M059J (cell line): ENCODE measurements at regions not wholly inside any gene's neighbourhood (a gene's known extent, or its start where the extent isn't known, plus 50 kb on each side); places are given as distances from the start of the nearest gene placed in this dataset.

Source experiments
- DNase-seq: peaks from one replicate; pipeline ENCODE4 v3.0.0-alpha.2; 2012; ENCODE audit warnings: low read depth

DNA sequence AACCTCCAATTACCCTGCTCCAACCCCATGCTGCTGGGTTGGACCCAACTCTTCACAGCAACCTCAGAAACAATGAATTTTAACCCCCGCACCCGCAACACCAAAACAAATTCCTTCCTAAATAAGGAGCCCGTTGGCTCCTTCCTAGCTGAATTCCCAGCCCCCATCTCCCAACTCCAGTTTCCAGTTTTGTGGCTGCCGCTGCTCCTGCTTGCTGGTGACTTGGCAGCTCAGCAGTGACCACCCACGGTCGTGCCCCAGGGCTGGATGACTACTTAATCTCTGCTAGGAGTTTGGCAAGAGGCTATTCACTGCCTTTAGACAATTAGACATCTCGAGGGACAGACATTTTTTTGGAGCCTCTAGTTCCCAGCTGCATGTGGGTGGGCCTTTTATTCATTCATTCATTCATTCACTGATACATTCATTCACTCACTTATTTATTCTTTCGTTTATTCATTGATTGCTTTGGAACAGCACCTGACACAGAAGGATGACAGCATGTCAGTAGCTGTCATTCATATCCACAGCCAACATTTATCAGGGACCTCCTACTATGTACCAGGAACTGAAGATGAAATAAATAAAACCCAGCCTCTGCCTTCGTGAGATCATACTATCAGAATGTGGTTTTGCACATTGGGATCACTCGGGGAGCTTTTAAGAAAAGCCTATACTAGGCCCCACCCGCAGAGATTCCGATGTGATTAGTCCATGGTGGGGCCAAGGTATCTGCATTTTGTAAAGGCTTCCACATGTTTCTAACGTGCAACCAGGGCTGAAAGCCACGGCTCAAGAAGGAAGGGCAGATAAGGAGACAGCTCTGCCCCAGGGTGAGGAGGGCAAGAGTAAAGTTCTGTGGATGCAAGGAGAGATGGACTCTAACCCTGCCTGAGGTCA is 256.5 kb downstream of the SHQ1 start:
- DNase-seq, result peak; percentile 93

DNA sequence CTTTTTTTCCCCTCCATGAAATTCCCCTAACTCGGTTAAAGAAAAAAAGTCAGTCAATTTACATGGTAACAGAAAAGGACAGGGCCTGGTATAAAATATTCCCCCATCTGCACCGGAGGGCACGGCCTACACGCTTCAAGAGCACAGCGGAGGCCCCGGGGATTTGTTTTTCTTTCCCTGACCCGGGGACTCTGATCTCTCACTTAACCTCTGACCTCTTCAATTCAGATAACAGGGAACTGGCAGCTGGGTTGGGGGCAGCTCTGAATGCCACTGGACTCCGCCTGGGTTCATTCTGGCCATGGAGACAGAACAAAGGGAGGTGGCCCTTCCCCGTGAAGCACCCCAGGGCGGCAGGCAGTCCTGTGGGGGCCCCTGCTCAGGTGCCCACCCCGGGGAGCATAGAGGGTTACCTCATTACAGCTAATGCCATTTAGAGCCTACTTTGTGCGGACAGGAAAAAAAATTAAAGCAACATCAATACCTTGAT is 257.5 kb downstream of the SHQ1 start:
- no peak for DNase-seq

DNA sequence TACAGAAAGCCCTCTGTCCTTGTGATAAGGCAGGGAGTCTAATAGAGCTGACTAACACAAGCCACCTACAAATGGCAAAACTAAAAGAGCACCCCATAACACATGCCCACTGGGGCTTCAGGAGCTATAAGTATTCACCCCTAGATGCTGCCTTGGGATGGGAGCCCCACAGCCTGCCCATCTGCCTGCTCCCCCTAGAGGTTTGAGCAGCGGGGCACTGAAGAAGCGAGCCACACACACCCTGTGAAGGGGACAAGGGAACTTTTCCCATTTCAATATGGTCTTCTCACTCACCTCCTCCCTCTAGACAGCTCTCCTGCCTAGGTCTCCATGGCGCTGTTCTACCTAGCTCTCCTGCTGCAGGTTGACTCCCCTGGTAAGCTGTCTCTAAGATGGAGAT is 261.0 kb downstream of the SHQ1 start:
- DNase-seq, result no peak

DNA sequence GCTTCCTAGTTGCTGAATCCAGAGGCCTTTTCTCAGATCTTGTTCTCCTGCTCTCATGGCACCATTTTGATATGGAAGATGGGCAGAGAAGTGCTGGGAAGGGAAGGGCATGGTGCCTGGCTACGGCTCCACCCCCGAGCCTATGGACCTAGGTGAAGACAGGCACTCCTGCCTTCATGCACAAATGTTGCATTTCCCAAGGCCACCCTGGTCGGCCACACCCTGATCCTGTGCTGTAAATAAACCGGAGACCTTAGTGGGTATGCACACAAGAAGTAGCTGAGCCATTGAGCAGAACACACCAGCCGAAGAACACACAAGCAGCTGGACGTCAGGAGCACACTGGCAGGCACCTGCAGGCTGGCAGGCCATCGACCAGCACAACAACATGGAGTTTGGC is 261.6 kb downstream of the SHQ1 start:
- DNase-seq, result no peak

DNA sequence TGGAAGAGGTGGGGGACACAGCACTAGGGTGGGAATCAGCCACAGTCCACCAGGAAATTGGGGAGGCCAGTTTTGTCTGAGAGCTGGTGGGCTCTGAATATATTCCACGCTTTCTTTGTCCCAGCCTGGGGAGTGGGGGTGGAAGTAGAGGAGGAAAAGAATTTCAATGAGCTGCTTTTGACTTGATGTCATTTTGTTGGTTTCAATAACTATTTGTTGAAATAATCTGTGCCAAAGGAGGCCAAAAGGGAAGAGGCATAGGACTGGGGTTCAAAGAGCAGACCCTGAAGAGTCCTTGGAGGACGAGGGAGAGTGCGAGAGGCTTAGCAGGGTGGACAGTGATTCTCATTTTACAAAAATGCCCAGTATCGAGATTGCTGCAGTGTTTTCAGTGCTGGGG is 262.3 kb downstream of the SHQ1 start:
- DNase-seq, result no peak

DNA sequence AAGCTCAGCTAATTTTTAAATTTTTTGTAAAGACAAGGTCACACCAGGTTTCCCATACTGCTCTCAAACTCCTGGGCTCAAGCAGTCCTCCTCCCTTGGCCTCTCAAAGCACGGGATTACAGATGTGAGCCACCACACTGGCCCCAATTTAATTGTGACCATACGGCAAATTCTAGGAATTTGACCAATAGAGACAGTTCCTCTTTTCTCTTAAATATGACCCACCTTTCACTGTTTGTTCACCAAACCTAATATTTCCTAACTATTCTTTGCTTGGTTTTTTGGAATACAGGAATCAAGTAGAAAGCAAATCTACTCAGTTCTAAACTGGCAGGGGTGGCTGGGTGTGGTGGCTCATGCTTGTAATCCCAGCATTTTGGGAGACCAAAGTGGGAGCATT is 264.0 kb downstream of the SHQ1 start:
- DNase-seq, result no peak

DNA sequence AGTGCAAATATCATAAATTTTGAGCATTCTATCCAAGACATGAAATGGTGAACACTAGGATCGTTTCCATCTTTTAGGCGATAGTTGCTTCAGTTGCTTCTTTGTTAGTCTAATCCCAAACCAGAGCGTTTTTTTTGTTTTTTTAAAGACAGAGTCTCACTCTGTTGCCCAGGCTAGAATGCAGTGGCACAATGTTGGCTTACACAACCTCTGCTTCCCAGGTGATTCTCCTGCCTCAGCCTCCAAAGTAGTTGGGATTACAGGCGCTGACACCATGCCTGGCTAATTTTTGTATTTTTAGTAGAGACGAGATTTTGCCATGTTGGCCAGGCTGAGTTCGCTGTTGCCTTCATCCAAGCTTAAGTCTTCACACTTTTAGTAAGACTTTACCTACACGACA is 265.3 kb downstream of the SHQ1 start:
- DNase-seq, result no peak

DNA sequence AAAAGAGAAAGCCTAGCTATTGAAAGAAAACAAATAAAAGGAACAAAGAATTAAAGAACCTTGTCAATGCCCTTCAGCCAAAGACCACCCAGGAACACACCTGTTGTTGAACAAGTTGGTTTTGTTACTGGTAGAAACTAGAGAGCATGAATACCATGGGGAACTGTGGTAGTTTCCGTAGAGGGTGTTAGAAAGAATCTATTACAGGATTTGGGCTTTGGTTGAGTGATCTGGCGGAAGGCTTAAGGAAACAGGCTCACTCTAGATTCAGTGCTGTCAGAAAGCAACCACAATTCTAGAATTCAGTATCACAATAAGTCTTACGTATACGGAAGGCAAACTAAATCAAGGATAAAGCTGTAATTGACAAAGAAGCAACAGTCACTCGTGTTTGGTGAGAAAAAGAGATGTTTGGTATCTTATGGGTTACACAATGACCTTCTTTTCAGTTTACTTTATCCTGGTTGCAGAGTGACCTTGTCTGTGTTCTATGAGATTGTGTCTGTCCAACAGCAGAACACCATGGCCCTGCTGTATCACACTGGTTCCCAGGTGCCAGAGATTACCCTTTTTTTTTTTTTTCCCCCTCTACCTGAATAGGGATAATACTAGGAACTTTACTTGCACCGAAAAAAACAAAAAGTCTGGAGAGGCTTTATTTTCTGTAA is 265.9 kb downstream of the SHQ1 start:
- DNase-seq, result no peak

DNA sequence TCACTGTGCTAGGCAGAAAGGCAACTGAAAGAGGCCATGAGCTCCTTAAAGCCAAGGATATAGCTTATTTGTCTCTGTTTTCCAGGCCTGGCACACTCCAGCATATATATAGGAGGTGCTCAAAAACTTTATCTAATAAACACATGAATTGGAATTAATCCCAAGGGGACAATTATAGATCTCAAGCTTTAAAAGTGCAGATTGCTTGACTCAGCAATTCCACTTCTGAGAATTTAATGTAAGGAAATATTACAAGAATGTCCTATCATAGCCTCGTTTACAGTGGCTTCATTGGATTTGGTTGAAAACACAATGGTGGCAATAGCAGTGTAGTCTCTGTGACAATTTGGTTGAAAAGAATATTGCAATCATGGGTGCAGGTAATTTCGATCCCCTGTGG is 267.3 kb downstream of the SHQ1 start:
- no peak for DNase-seq

DNA sequence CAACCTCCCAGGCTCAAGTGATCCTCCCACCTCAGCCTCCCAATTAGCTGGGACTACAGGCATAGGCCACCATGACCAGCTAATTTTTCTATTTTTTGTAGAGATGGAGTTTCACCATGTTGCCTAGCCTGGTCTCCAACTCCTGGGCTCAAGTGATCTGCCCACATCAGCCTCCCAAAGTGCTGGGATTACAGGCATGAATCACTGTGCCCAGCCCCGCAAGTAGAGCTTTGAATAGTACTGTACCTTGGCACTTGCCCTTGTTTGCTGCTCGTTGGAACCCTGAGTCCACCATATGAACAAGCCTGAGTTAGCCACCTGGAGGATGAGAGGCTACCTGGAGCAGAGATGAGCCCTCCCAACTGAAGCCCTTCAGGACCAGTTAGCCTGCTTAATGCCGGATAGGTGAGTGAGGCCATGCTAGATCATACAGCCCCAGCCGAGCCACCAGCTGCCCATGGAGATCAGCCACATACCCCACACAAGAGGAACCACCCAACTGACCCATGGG is 267.9 kb downstream of the SHQ1 start:
- no peak for DNase-seq

DNA sequence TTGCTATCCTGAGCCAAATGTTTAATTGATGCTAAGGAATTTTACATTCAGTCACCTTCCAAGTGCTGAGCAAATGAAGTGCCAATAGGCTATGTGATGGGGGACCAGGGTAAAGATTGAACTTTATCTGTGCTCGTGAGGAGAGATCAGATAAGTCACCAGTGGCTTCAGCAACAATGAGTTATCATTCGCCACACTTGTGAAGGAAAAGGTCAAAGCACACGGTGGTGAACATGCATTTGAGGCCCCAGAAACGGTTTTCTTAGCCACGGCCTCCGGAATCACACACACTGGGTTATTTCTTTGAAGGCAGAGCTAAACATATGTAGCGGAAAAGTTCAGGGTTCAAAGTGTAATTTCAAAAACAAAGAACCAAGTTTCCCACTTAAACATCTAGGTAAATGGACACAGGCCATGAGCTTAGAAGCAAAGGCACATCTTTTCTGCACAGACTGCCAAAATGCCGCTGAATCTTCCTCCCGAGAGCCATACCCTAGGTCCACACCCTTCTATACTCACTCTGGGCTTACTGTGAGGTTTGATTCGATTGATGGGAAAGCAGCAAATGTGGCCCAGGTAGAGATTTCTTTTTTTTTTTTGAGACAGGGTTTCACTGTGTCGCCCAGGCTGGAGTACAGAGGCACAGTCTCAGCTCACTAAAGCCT is 268.5 kb downstream of the SHQ1 start:
- DNase-seq, result no peak

DNA sequence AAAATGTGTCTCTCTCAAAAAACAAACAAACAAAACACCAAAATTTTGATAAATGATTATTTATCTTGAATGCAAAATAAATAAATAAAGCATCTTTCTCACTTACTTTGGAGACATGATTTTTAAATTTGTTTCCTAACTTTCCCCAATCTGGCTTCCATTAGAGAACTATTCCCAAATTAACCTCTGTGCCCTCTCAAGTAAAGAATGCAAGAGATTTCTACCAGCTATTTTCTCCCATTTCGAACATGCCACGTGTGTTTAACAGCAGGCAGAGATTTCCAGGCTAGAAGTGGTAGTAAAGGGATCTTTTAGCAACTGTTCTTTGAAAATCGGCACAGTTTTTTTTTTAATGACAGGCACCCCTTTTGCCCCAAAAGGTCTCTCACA is 269.1 kb downstream of the SHQ1 start:
- DNase-seq, result no peak

DNA sequence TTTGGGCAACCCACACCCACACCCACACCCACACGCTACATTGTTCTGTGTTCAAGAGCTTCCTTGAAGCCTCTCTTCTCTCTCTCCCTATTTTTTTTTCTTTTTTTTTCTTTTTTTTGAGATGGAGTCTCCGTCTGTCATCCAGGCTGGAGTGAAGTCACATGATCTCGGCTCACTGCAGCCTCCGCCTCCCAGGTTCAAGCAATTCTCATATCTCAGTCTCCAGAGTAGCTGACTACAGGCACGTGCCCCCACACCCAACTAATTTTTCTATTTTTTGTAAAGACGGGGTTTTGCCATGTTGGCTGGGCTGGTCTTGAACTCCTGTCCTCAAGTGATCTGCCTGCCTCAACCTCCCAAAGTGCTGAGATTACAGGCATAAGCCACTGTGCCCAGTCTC is 271.1 kb downstream of the SHQ1 start:
- no peak for DNase-seq

DNA sequence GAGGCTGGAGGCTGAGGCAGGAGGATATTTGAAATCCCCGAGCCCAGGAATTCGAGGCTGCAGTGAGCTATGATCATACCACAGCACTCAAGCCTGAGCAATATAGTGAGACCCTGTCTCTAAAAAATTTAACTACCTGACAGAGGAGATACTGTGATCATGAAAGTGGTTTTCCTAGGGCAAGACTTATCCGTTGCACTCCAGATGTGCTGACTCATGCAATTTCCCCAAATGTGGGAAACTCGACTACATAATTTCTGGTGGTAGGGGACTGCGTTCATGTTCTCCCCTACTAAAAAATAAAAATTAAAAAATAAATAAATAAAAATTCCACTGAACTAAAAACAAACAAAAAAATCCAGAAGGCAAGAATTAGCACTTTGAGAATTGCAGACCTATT is 271.7 kb downstream of the SHQ1 start:
- DNase-seq, result no peak

DNA sequence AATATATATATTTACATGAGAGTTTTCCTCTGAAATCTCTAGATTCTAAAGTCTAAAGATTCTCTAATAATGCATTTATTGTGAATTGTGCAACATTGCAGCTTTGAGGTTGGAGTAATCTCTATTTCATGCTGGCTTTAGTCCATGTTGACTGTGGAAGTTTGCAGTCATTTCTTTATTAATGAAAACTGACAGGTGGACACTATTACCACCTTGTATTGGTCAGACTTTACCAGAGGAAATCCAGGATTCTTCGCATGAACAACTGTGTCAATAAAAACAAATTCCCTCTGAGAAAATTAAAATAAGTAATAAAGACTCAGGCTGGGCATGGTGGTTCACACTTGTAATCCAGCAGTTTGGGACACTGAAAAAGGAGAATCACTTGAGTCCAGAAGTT is 274.1 kb downstream of the SHQ1 start:
- no peak for DNase-seq

DNA sequence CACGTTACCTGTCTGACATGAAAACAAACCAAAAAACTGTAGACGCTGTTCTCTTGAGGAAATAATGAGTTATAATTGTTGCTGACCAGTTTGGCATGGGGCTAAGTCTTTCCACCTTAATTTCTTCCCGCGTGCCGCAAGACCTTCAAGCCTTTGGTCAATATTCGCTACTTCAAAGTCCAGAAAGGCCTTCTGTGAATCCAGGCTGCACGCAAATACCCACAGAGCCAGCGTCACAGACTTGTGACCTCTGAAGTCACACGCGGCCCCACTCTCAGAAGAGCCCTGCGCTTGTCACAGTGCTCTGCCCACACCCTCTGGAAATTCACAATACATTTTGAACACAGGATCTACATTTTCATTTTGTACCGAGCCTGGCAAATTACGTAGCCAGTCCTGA is 275.2 kb downstream of the SHQ1 start:
- no peak for DNase-seq

DNA sequence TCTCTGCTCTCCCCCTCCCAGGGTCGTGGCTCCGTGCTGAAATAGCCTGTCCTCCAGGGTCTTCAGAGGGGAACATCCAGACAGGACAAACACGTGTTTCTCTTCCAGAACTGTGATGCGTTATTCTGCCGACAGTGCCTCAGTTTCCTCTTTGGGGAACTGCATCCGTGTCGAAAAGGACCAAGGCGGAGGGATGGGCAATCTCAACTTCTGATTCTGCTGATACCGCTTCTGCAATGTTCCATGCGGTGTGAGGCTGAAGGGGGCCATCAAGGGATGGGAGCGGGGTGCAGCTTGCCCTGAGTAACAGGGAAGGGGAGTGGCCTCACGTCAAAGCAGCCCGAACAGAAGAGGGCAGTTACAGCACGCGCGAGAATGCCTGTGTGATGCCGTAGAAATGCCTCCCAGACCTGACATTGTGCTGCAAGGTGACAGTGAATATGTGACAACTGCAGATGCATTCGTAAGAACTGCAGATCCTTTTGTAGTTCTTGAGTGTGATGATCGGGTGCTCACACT is 275.7 kb downstream of the SHQ1 start:
- no peak for DNase-seq

DNA sequence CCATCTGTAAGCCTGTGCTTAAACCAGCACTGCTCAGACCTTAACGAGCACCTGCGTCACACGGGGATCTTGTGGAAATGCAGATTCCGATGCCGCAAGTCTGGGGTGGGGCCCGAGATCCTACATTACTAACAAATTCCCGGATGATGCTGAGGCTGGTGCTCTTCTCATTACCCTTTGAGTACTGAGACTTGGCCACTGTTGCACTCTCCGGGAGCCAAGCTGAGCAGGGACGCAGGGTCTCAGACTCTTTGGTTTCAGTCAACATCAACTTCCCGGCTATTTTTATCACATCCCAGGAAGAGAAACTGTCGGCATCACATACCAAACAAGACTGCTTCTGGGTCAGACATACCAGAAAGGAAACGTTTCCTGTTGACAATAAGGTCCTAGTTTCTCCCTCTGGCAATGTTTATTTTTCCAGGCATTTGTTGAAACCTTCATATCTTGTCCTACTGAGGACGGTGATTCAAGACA is 276.6 kb downstream of the SHQ1 start:
- peak; percentile 15 for DNase-seq

DNA sequence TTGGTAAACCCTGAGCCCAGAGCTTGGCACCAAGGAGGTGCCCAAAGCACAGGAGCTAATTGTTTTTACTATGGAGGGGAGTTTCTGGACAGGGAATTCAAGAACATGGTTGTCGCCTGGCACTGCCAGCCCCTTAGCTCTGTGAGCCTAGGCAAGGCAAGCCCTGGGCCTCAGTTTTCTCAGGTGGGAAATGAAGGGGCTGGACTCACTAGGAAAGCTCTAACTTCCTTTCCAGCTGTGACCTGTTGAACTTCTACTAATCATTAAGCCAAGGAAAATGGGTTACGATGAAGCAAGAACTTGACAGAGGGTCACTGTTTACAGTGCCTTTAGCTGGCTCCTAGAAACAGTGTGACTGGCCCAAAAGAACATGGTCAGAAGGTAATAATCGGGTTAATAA is 277.2 kb downstream of the SHQ1 start:
- DNase-seq, result no peak

DNA sequence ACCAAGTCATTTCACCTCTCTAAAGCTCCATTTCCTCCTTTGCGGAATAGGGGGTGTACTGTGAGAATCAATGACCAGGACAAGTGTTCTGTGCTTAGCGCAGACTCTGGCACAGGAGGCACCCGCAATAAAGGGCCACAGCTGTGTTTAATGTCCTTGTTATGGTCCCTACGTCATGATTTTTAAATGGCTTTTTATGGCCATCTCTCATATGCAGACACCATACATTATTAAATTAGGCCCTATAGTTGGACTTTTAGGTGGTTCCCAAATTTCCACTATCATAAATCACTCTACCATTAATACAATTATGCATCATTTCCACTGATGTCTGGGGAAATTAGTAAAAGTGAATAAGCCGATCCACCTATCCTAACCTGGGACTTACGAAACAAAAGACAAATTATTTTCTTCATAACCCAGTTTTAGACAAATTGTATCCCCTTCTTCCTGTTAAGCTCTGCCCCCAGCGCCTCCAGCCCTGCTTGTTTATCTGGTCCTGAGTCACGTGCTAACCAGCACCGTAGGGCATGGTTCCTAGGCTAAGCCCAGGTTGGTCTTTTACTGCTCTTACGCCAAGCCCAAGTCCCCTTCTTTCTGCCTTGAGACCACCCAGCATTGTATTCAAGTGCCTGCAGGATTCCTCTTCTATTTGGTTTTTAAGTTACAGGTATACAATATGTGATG is 278.3 kb downstream of the SHQ1 start:
- DNase-seq, result no peak

DNA sequence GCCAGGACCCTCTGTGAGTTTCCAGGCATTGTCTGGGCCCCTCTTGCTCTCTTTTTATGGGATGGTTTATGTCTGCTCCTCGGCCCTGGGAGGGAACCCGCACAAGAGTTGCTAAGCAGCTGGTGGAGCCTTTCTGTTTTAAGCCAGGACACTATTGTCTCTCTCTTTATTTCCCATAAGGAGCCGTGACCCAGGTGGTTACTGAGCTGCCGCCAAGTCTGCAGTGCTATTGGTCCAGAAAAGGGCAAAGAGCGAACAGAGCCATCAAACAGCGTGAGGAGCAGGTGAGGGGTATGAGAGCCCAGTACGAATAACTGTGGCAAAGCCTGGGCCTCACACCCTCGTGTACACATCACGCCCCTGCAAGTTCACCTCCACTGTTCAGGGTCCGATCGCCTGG is 280.2 kb downstream of the SHQ1 start:
- no peak for DNase-seq

DNA sequence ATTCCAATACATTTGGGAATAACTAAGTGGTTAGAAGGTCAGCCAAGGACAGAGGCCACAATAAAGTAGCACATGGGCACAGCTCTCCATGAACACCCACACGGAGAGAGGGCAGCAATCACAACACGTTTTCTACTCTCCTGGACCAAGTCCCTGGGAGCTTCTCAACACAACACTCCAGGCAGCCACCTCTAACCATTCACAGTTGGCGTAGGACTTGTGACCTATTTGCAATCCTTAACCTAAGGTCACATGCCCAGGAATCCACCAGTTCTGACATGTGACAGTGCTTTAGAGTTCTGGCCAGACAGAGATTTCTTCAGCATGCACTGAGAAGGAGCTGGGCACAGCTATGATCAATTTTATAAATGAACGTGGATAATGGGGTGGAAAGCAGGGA is 280.8 kb downstream of the SHQ1 start:
- no peak for DNase-seq
